Gastroesophageal sphincter (tissue), 3 donors: ENCODE measurements at regions not wholly inside any gene's neighbourhood (a gene's known extent, or its start where the extent isn't known, plus 50 kb on each side); places are given as distances from the start of the nearest gene placed in this dataset.
A peak's percentile ranks its signal among the peaks of the same experiment; 100 is the strongest.

Experiments
- POLR2A ChIP-seq, 2 donors: fragments of 450-650 bp; IDR thresholded peaks; one replicate each; pipeline ENCODE4 v1.6.1; 2017; ENCODE audit warnings: antibody characterized with exemption in 2 of 2, mild to moderate bottlenecking in 2 of 2, moderate library complexity in 1 of 2
- TF ChIP-seq, protein P1 (sequence below), 4 experiments: fragments of 200-600 bp in 2 of 4; fragments of 450-650 bp in 2 of 4; sonication (generic) in 1 of 4; IDR thresholded peaks; one replicate each; pipeline ENCODE4 v1.5.1; 2017 to 2019; ENCODE audit warnings: antibody characterized with exemption in 4 of 4, mild to moderate bottlenecking in 2 of 4, moderate library complexity in 2 of 4

GRCh38 chr20:33933469-33933909 is 60.2 kb upstream of the RALY start:
- TF ChIP-seq, protein P1, sequence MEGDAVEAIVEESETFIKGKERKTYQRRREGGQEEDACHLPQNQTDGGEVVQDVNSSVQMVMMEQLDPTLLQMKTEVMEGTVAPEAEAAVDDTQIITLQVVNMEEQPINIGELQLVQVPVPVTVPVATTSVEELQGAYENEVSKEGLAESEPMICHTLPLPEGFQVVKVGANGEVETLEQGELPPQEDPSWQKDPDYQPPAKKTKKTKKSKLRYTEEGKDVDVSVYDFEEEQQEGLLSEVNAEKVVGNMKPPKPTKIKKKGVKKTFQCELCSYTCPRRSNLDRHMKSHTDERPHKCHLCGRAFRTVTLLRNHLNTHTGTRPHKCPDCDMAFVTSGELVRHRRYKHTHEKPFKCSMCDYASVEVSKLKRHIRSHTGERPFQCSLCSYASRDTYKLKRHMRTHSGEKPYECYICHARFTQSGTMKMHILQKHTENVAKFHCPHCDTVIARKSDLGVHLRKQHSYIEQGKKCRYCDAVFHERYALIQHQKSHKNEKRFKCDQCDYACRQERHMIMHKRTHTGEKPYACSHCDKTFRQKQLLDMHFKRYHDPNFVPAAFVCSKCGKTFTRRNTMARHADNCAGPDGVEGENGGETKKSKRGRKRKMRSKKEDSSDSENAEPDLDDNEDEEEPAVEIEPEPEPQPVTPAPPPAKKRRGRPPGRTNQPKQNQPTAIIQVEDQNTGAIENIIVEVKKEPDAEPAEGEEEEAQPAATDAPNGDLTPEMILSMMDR (IDR thresholded peaks at IDR 0.05), result peak in 3 of 4 experiments; percentile 57 to 69 (median 58)
- no peak for TF ChIP-seq POLR2A (IDR thresholded peaks at IDR 0.05)
